HG03066 (cell line): ENCODE measurements at regions not wholly inside any gene's neighbourhood (a gene's known extent, or its start where the extent isn't known, plus 50 kb on each side); places are given as distances from the start of the nearest gene placed in this dataset.
"Not testable (repeated sequence)": the region's sequence is repeated elsewhere in the genome, so short reads cannot be mapped to it uniquely, and the experiment has no call there.

Source experiments
- ATAC-seq: cut with Tn5 transposase; IDR thresholded peaks from one replicate; pipeline ENCODE4 v1.9.1; 2021; ENCODE audit warnings: low read depth; ENCODE audit not compliant: unreplicated experiment

DNA sequence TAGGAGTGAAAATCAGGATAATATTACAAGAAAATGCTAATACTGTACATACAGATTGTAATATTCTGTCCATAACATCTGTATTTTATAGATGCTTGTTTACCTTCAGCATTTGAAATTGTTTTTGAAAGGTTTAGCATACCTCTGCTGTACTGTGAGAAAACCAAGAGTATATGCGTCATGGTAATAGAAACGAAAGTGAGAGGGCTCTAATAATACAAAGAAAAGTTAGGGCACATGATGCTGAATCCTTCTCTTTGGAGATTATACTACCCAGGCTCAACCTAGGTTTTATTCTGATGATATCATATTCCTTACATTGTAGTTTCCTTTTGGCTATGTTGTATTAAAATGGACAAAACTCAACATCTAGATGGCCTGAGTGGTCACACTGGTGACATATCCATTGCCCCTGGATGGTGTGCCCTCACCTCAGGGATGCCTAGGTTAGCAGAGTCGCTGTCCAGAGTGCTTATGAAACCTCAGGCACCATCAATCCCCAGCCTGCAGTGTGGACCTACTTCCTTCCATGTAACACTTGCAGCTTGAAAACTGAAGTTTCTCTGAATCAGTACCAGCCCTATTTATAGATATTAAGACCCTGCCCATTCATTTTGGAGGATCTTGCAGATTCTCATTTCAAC lies 253.7 kb downstream of the KCTD12 start:
- no peak for ATAC-seq

DNA sequence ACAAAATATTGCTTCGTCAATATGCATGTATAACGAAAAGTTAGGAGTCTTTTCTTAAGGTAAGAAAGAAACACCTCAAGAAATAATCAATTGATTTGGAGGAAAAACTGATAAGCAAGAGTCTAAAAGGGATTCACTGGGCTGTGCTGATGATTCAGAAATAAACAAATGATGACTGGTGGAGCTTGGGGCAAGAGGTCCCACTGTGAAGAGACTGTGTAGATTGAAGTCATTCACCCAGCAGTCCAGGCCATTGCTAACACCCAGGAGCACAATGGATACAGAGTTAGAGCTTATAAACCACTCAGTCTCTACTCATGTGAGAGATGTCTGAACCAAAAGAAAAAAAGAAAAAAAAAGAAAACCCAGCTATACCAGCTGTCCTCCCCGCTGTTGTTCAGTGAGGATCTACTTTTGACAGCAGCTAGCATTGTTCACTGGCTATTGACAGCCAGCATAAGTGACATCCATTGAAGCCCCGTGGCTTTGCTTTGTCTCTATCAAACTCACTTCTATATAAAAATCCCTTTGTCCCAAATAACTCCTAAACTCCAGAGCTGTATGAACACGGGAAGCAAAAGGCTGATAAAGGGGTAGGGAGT lies 255.5 kb downstream of the KCTD12 start:
- ATAC-seq, result no peak

DNA sequence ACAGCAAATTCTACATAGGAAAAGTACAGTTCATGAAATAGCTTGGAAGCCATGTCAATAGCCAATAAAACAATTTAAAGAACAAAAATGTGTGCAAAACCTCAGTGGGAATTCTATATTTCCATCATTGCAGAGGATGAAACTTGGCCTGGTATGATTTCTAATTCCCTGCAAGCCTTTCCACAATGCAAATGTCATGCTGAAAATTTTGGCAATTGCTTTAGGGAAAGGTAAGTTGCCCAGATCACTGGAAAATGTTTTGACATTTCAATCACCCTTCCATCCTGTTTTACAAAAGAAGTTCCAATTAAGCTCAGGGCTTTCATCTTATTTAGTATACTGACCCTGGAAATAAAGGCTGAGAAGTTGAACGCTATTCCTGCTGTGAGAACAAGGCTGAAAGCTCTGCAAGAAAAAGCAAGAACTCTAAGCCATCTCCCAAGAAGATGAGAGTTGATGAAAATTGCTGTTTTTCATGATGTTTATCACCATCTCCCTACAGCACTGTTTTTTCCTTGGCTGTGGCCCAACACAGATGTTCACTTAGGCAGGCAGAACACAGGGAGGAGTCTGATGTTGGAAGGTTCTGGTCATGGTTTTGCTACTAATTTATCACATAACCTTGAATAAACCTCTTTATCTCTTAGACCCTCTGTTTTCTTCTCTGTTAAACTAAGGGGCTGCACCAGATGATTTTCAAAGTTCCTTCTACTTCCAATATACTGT lies 263.7 kb downstream of the KCTD12 start:
- ATAC-seq, result no peak

DNA sequence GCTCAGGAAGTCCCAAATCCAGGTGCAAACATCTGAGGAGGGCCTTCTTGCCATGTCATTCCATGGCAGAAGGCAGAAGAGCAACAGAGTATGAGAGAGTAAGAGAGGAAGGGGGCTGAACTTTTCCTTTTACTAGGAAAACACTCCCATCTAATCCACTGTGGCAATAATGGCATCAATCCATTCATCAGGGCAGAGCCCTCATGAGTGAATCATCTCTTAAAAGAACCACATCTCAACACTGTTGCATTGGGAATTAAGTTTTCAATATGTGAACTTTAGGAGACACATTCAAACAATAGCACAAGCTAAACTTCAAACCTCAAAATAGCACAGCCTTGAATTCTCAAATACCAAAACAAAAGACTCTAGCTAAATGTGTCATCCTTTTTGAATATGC lies 264.5 kb downstream of the KCTD12 start:
- no peak for ATAC-seq

DNA sequence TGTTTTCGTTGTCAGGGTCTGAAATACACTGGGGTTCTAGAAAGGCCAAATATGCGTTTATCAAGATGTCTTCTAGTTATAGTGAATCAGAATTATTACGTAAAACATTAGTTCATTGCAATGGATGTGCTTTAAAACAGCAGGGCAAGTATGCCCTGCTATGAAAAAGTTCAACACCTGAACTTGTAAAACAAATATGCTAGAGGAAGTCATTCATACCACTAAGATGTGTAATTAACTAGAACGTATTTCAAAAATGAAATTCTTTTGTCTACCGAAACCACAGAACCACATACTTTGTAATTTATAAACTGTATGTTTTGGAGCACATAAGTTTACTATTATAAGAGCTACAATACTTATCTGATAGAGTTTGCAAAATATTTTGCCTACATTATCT lies 266.2 kb downstream of the KCTD12 start:
- ATAC-seq, result no peak

DNA sequence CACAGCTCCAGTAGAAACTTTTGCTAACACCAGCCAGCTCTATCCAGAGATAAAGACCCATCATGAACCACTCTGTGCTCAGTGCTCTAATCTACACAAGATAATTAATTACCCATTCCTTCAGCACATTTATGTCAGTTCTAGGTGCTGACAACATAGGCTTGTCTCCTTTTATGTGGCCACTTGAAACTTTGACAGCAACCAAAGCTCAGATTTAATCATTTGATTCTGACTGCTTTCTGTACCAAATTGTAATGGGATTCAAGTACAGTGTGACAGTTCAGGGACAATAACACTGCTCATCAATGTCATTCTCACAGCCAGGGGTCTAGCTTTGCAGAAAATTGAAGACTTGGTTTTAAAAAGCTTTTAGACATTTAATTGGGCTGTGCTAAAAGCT lies 266.6 kb downstream of the KCTD12 start:
- no peak for ATAC-seq

DNA sequence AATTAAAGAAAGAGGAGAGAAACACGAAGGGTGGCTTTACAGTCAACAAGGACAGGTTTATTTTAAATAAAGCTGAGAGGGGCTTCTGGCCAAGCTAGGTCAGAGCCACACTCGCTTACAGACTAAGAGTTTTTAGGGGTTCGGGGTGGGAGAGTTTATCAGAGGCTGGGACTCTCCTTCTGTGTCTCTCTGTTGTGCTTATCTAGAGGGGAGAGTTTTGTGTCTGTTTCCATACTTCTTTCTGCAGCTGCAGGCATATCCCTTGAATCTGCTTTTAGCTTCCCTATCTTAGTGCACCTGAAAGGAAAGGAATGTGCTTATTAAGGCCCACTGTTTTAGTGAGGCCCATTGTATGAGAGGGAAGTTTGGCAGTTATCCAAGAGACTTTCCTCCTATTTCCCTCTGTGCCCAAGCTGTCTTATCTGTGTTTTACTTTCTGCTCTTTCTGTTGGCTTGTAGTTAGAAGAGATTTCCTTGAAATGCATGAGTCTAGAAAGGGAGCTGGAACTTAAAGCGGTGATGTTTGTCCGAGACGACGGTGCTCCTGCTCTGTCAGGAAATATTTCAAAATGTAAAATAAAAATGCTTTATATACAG lies 275.3 kb downstream of the KCTD12 start:
- ATAC-seq, result no peak

DNA sequence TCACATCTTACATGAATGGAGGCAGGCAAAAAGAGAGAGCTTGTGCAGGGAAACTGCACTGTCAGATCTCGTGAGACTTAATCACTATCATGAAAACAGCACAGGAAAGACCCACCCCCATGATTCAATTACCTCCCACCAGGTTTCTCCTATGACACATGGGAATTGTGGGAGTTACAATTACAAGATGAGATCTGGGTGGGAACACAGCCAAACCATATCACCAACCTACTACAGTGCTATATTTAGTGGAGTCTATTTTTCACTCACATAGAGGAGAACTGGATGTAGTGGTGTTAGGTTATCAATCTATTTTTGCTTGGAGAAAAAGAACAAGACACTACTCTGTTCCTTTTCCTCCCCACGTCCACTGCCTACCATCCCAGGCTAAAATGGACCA lies 276.6 kb downstream of the KCTD12 start:
- no peak for ATAC-seq

DNA sequence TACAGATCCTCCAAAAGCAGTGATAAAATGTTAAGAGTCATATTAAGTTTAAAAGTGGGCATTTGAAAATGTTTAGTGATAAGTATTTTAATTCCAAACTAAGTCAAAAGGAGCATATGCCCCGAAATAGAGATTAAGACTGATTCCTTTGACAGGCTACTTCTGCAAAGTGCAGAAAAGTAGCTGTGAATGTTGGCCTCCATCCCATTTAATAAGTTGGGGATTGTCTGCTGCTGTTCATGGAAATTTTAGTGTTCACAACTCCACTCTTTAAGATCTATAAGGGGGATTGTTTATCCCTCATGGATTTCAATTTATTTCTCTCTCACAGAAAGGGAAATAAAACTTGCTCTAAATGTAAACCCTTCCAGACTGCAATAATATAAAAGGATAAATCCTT lies 278.3 kb downstream of the KCTD12 start:
- no peak for ATAC-seq

DNA sequence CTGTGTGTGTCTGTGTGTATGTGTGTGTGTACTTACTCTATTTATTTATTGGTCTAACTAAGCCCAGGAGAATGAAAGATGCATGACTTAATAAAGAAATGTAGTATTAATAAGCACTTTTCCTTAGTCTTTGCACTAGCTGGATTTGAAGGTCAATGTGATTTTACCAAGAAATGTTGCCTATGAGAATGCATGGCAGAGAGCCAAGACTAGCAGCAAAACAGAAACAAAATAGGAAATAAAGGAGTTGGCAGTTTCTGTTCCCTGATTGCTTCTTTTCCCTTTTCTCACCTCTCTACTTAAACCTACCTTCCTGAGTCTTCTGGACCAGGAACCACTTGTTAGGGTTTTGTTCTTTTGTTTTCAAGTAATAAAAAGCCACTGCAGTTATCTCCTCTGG lies 286.1 kb downstream of the KCTD12 start:
- no peak for ATAC-seq

DNA sequence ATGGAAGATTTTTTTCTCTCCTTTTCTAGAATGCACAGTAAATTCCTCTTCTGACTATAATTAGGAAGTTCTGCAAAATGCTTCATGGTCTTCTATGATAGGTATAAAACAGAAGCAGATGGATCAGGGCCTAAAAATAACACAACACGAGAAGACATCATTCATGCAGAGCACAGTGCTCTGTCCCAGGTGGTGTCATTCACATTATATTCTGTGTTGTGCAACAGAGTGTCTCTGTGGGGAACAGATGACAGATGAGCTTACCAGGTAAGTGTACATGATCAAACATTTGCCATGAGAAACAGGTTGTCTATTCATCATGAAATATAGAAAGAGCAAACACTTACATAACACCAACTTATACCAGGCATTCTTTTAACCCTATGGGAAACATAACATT lies 288.3 kb downstream of the KCTD12 start:
- ATAC-seq, result no peak

DNA sequence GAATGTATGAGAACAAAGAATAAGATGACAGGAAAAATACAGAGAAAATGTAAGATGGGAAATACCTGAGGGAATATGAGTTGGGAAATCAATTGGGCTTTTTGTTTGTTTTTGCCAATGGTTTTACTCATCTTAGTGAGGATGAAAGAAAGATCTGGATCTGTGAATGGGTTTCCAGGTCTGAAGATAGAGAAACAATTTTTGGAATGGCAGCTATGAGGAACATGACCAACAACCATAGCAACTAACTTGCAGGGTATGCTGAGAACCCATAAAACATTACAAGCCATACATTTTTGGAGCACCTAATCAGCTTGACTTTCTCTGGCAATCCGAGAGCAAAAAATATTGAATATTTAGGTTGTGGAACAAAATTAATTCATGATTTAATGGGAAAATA lies 290.0 kb downstream of the KCTD12 start:
- no peak for ATAC-seq

DNA sequence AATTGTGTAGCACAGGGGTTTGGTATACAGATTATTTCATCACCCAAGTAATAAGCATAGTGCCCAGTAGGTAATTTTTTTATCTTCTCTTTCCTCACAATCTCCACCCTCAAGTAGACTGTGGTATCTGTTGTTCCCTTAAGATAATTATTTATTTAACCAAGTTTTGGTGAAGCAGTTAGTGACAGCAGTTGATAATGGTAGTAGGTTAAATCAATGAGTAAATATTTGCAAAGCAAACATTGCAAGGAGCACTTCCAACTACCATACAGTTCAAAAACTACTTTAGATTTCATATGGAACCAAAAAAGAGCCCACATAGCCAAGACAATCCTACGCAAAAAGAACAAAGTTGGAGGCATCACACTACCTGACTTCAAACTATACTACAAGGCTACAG lies 291.8 kb downstream of the KCTD12 start:
- ATAC-seq, result no peak

DNA sequence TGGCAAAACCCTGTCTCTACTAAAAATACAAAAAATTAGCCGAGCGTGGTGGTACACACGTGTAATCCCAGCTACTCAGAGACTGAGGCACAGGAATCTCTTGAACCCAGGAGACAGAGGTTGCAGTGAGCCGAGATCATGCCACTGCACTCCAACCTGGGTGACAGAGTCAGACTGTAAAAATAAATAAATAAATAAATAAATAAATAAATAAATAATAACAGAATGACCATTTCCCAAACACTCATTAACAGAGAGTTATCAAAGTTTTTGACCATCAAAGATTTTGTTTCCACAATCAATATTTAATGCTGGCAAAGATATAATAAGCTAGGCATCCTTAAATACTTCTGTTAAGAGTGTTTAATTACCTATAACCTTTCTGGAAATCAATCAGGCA lies 299.4 kb downstream of the KCTD12 start:
- no peak for ATAC-seq

DNA sequence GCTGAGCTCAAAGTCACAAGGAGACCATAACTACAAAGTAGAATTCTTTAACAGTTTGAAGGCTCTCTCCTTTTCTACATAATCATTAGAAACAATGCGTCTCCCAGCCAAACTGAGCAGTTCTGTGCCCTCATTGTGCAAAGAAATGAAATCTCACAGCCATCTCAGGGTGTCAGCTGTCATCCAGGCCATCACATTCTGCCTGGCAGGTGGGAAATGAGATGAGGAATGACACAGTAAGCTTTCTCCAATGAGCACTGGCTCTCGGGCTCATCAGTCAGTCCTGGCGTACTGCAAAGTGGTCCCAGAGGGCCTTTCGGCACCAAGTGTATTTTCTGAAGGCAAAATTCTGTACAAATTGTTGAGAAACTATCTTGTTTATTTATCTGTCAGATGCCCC lies 306.5 kb downstream of the KCTD12 start:
- ATAC-seq, result no peak

DNA sequence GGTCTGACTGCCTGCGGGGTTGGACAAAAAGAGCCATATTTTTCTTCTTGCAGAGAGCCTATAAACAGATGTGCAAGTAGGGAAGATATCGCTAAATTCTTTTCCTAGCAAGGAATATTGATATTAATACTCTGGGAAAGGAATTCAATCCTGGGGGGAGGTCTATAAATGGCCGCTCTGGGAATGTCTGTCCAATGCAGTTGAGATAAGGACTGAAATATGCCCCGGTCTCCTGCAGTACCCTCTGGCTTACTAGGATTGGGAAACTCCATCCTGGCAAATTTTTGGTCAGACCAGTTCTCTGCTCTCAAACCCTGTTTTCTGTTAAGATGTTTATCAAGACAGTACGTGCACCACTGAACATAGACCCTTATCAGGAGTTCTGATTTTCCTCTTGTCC lies 310.6 kb downstream of the KCTD12 start:
- ATAC-seq, result not testable (repeated sequence)

DNA sequence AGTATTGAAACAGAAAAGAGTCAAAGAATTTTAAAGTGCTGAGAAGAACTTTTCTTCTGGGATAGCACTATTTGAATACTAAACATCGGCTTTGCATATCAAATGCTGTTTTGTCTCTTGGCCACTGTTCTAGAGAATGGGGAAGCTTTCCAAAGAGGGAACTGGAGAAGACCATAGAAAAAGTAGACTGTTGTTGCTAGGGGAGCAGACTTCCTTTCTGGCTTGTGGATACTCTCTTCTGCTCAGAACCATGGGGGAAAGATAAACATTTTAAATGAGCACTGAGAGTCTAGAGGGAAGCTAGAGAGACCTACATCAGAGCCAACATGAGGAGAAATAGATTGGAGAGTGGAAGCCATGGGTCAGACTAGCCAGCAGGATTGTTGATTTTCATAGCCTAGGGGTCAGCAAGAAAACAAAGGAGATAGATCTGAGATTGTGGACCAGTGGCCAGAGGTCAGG lies 315.7 kb downstream of the KCTD12 start:
- no peak for ATAC-seq

DNA sequence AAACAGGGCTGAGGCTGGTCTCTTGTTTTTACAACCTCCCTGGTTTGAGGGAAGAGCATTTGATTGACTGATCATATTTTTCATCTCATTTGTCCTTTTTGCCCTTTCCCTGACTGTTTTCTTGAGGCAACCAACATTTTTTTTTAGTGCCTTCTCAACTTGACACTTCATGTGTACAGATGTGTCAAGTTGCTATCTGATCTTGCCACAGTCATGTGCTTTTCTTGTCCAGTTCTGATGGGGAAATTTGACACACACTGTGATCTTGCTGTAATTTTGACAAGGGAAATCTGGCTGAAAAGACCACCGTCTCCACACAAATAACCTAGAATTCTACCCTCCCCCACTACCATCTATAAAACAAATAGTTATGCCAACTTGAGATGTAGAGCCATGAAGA lies 329.6 kb downstream of the KCTD12 start:
- no peak for ATAC-seq

DNA sequence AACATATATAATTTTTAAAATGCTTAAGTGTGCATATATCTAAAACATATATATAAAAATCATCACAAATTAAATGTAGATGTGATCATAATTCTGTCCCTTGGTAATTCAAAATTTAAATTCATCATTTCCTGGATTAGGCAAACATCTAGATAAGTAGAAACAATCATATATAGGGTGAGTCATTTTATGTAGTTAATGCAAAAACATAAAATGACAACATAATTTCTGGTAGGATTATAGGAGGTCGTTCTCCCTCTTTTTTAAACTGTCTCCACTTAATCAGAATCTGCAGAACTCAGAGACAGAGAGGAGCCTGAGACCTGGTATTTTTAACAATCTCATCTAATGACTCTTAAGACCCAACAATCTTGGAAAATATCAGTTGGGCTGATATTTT lies 333.4 kb downstream of the KCTD12 start:
- ATAC-seq, result no peak

DNA sequence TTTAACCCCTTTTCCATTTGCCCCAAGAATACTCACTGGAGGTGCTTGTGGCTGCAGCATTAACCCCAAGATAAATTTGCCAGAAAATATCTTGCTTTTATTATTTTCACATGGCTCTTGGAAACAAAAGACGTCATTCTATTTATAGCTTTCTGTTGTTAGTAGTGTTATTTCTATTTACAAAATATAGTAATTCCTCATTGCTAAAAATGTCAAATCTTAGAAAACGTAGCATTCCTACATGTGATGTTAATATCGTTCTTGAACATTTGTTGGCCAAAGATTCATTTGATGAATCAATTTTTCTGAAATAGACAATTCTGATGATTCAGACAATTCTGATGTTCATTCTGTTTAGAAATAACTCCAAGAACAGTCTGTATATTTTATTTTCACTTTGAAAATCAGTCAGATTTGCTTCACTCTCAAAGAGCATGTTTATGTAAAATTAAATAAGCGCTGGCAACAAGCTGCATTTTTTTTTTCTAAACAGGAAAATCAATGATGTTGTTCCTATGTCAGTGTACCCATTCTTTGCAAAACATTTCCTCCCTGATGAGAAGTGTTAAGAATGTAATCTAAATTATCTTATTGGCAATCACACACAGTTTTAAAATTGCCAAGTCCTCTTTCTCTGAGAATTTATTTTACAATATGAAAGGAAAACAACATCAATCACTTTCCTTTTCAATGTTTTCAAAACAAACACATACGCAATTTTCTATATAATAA lies 334.0 kb downstream of the KCTD12 start:
- no peak for ATAC-seq

DNA sequence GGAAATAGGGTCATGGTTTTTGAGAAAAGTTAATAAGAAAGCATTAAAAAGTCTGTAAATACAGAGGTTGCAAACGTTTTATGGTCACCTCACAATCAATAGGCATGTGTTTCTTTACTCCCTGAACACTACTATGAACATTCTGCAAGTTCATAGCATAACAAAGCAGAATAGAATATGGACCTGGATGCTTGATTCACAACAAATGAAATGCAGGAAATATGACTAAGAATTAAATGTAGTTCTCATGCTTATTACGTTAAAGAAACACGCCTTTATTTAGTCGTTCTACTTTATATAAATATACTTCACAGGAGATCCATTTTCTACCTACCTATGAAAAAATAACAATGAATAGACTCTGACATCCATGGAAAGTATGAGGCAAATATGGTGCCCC lies 344.0 kb downstream of the KCTD12 start:
- ATAC-seq, result no peak
